Thyroid gland (tissue), 4 donors: ENCODE measurements at regions not wholly inside any gene's neighbourhood (a gene's known extent, or its start where the extent isn't known, plus 50 kb on each side); places are given as distances from the start of the nearest gene placed in this dataset.

Experiments
- CTCF ChIP-seq, 6 experiments: fragments of 200-600 bp in 3 of 6; fragments of 450-650 bp in 3 of 6; sonication (generic) in 3 of 6; IDR thresholded peaks; one replicate each; pipeline ENCODE4 v1.5.1; 2016 to 2019; ENCODE audit warnings: antibody characterized with exemption in 6 of 6, mild to moderate bottlenecking in 2 of 6, inconsistent platforms in 1 of 6, moderate library complexity in 1 of 6
- POLR2A ChIP-seq, 2 donors: fragments of 450-650 bp; IDR thresholded peaks; one replicate each; pipeline ENCODE4 v1.6.1; 2017; ENCODE audit warnings: antibody characterized with exemption in 2 of 2, mild to moderate bottlenecking in 2 of 2, moderate library complexity in 1 of 2

- TF ChIP-seq CTCF (IDR thresholded peaks at IDR 0.05) = no peak
- TF ChIP-seq POLR2A (IDR thresholded peaks at IDR 0.05) = no peak
Observed at GRCh38 chr5:58075907-58076306, 384.0 kb downstream of the PLK2 start.
